B cell (primary cell): ENCODE measurements at regions not wholly inside any gene's neighbourhood (a gene's known extent, or its start where the extent isn't known, plus 50 kb on each side); places are given as distances from the start of the nearest gene placed in this dataset.

ENCODE experiments used
- ATAC-seq: fragments of 200-7000 bp; cut with Tn5 transposase; one replicate; pipeline ENCODE4 v1.10.0; 2021; ENCODE audit warnings: low read depth, mild to moderate bottlenecking, moderate number of reproducible peaks, moderate library complexity
- CTCF ChIA-PET: fragments of 350-600 bp; sonication (Branson Sonifier 250); formaldehyde crosslinking; loops from one replicate; lab custom pipeline; 2021; ENCODE audit warnings: antibody characterized with exemption, inconsistent platforms; lab: Charles Lee
- POLR2A ChIA-PET: fragments of 350-600 bp; sonication (Branson Sonifier 250); formaldehyde crosslinking; loops from one replicate; lab custom pipeline; 2021; ENCODE audit warnings: antibody characterized with exemption; lab: Charles Lee
- DNase-seq: peaks from one replicate; pipeline ENCODE4 v3.0.0; 2013
- H2AFZ ChIP-seq: 2 replicates; pipeline ENCODE4 v1.6.1; 2012; ENCODE audit warnings: mild to moderate bottlenecking, low read depth, low read length; ENCODE audit not compliant: insufficient read depth, poor library complexity, severe bottlenecking
- H3K27ac ChIP-seq, 2 donors: 1 replicate in 1 of 2; 2 replicates in 1 of 2; pipeline ENCODE4 v1.5.1; 2012 to 2013; ENCODE audit warnings: low read length in 2 of 2, mild to moderate bottlenecking in 2 of 2, moderate library complexity in 1 of 2
- H3K27me3 ChIP-seq, 4 experiments: fragments of 200-600 bp in 1 of 4; sonication (generic) in 1 of 4; replicated peaks in 1 of 4; 1 replicate in 2 of 4; 2 replicates in 2 of 4; pipeline versions ENCODE4 v1.6.1 to v1.7.0; 2013 to 2016; ENCODE audit warnings: low read length in 3 of 4, mild to moderate bottlenecking in 2 of 4, mixed read lengths in 1 of 4, moderate library complexity in 1 of 4; ENCODE audit not compliant: insufficient read depth in 4 of 4, control insufficient read depth in 3 of 4; ENCODE audit errors: control extremely low read depth in 1 of 4
- H3K36me3 ChIP-seq, 2 experiments: replicated peaks in 1 of 2; 1 replicate in 1 of 2; 2 replicates in 1 of 2; pipeline versions ENCODE4 v1.6.1 to v1.7.1; 2013; ENCODE audit warnings: low read length in 1 of 2; ENCODE audit not compliant: insufficient read depth in 2 of 2, control insufficient read depth in 1 of 2; ENCODE audit errors: control extremely low read depth in 1 of 2, extremely low read depth in 1 of 2
- H3K4me1 ChIP-seq, 2 donors: fragments of 200-600 bp in 1 of 2; sonication (generic) in 1 of 2; 1 replicate in 1 of 2; 2 replicates in 1 of 2; pipeline versions ENCODE4 v1.5.1 to v1.6.1; 2013 to 2017; ENCODE audit warnings: low read length in 2 of 2; ENCODE audit not compliant: control insufficient read depth in 2 of 2, insufficient read depth in 2 of 2
- H3K4me2 ChIP-seq: replicated peaks from 2 replicates; pipeline ENCODE3; 2012; ENCODE audit warnings: mild to moderate bottlenecking, low read depth, low read length; ENCODE audit not compliant: poor library complexity, severe bottlenecking
- H3K4me3 ChIP-seq, 5 experiments: fragments of 200-600 bp in 1 of 5; sonication (generic) in 1 of 5; 1 replicate in 3 of 5; 2 replicates in 2 of 5; pipeline versions ENCODE4 v1.5.1 to v1.7.0; 2011 to 2016; ENCODE audit warnings: low read length in 4 of 5, mild to moderate bottlenecking in 4 of 5, low read depth in 2 of 5, control low read depth in 1 of 5, moderate library complexity in 1 of 5; ENCODE audit not compliant: insufficient read depth in 1 of 5; ENCODE audit errors: control extremely low read depth in 1 of 5, extremely low read depth in 1 of 5
- H3K79me2 ChIP-seq: fragments of 200-600 bp; sonication (generic); one replicate; pipeline ENCODE4 v1.6.0; 2016; ENCODE audit warnings: low read length; ENCODE audit not compliant: control insufficient read depth, insufficient read depth
- H3K9ac ChIP-seq: fragments of 200-600 bp; sonication (generic); 2 replicates; pipeline ENCODE4 v1.6.1; 2017; ENCODE audit warnings: mild to moderate bottlenecking, low read length, moderate library complexity
- H3K9me3 ChIP-seq, 3 donors: one replicate each; pipeline versions ENCODE4 v1.6.1 to v1.7.1; 2013; ENCODE audit warnings: low read length in 2 of 3; ENCODE audit not compliant: control insufficient read depth in 2 of 3, insufficient read depth in 1 of 3; ENCODE audit errors: control extremely low read depth in 1 of 3
- H4K20me1 ChIP-seq: 2 replicates; pipeline ENCODE4 v1.6.0; 2012; ENCODE audit warnings: mild to moderate bottlenecking, low read length; ENCODE audit not compliant: insufficient read depth, control insufficient read depth, poor library complexity, severe bottlenecking
- H3K27ac Mint-ChIP-seq: one replicate; pipeline ENCODE4 v1.8.0; 2021; ENCODE audit warnings: mixed read lengths
- H3K27me3 Mint-ChIP-seq: one replicate; pipeline ENCODE4 v1.8.0; 2021; ENCODE audit warnings: mixed read lengths
- H3K4me1 Mint-ChIP-seq: one replicate; pipeline ENCODE4 v1.8.0; 2021; ENCODE audit warnings: mixed read lengths
- H3K4me3 Mint-ChIP-seq: one replicate; pipeline ENCODE4 v1.8.0; 2021; ENCODE audit warnings: mixed read lengths
- H3K9me3 Mint-ChIP-seq: one replicate; pipeline ENCODE4 v1.8.0; 2022; ENCODE audit warnings: mixed read lengths; ENCODE audit not compliant: insufficient read depth
- CTCF ChIP-seq: fragments of 200-600 bp; IDR thresholded peaks from one replicate; pipeline ENCODE4 v1.8.0; 2022; ENCODE audit warnings: antibody characterized with exemption, mild to moderate bottlenecking
- EZH2 ChIP-seq: IDR thresholded peaks from 2 replicates; pipeline ENCODE4 v1.6.1; 2012; ENCODE audit warnings: borderline replicate concordance, low read depth, mild to moderate bottlenecking, moderate library complexity, low read length; ENCODE audit not compliant: insufficient read depth, poor library complexity, severe bottlenecking
- WGBS: methylation state at CpG from one replicate; pipeline ENCODE4 v1.1.5; 2013; ENCODE audit warnings: missing lambda C conversion rate; ENCODE audit not compliant: insufficient coverage; 5-methylcytosine and 5-hydroxymethylcytosine counted together
- intact Hi-C: fragments of 100-400 bp; cut with micrococcal nuclease; formaldehyde crosslinking; loops from one replicate; pipeline ENCODE4 v1.10.0; 2022

DNA sequence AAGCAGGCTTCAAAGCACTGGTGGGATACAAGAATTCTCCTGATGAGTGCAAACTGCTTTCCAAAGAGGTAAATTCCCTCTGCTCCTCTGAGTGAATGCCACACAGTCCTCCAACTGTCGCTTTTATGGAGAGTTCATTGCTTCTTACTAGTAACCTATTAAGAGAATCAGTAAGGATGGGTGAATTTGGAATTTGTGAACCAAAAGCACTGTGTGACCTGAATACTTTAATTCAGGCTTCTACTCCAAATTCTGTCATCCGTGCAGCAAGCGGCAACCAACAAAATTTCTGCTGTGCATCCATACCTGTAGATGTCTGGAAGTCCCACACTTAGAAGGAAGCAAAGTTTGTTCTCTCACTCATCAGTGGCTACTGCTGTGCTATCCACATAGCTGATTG lies 66.7 kb upstream of the SNRK start:
- Histone ChIP-seq H2AFZ (no peak overlapping the region), H3K36me3 (no peaks in the 10 kb centered on the region), H3K4me1 (no peaks in the 10 kb centered on the region), H3K9me3 (no peaks in the 10 kb centered on the region), H3K9ac (no peak overlapping the region), H3K27me3 (no peaks in the 10 kb centered on the region), H4K20me1 (no peaks in the 10 kb centered on the region), H3K4me3 (no peak overlapping the region), H3K27ac (no peak overlapping the region), H3K4me2 (no peak overlapping the region), H3K79me2 (no peaks in the 10 kb centered on the region)
- DNase-seq: no peak
- intact Hi-C loops: no loop called here
- no peak for ATAC-seq
- POLR2A ChIA-PET: no interaction called here
- Mint-ChIP-seq H3K4me3 (no peak overlapping the region), H3K4me1 (no peaks in the 10 kb centered on the region), H3K9me3 (no peaks in the 10 kb centered on the region), H3K27ac (no peak overlapping the region), H3K27me3 (peaks cover 21% of the 10 kb centered on the region)
- CTCF ChIA-PET: interaction anchor here (5.4 kb wide), 1 partner anchor 159 kb away, joined by 71 read pairs; no protein-coding TSS in a partner anchor
- TF ChIP-seq CTCF (no peak), EZH2 (no peak)
- 100% methylated on average over 2 of the region's 3 CpGs for WGBS

DNA sequence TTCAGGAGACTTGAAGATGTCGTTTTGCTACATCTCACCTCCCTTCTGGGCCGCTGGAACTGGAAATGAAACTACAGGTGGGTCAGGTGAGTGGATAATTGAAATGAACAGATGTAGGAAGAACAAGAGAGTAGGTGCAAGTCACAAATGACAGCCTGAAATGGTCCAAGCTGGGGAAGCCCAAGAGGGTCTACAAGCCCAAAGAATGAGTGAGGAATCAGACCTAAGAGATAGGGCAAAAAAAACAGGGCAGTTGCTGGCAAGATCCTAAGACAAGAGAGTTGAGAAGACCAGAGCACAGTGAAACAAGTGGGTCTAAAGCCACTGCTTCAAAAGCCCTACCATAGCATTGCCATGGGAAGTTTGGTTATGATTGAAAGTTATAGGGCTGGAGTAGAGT lies 67.4 kb upstream of the SNRK start:
- intact Hi-C loops: no loop called here
- H3K27me3 Mint-ChIP-seq: peaks cover 21% of the 10 kb centered on the region
- ChIA-PET POLR2A (no interaction called here), CTCF (no interaction called here)
- no peak overlapping the region for H3K27ac Mint-ChIP-seq
- no peak overlapping the region for H3K4me3 Mint-ChIP-seq
- Histone ChIP-seq H3K36me3 (no peaks in the 10 kb centered on the region), H3K4me3 (no peak overlapping the region), H3K4me1 (no peaks in the 10 kb centered on the region), H4K20me1 (no peaks in the 10 kb centered on the region), H3K9me3 (no peaks in the 10 kb centered on the region), H2AFZ (no peak overlapping the region), H3K9ac (no peak overlapping the region), H3K27me3 (no peaks in the 10 kb centered on the region), H3K4me2 (no peak overlapping the region), H3K79me2 (no peaks in the 10 kb centered on the region), H3K27ac (no peak overlapping the region)
- H3K4me1 Mint-ChIP-seq: no peaks in the 10 kb centered on the region
- DNase-seq (no peak), ATAC-seq (no peak)
- TF ChIP-seq EZH2 (no peak), CTCF (no peak)
- WGBS: 76% methylated on average over 2 of the region's 2 CpGs
- no peaks in the 10 kb centered on the region for H3K9me3 Mint-ChIP-seq
